PC-3 (cell line): ENCODE measurements at regions not wholly inside any gene's neighbourhood (a gene's known extent, or its start where the extent isn't known, plus 50 kb on each side); places are given as distances from the start of the nearest gene placed in this dataset.

Source experiments
- CTCF ChIP-seq: fragments of 300-600 bp; sonication (generic); conservative IDR thresholded peaks from 2 replicates; pipeline ENCODE4 v1.5.1; 2017; ENCODE audit warnings: antibody characterized with exemption, low read depth, mild to moderate bottlenecking, low read length
- EZH2 ChIP-seq: fragments of 300-600 bp; sonication (generic); IDR thresholded peaks from one replicate; pipeline ENCODE4 v1.6.1; 2017; ENCODE audit warnings: antibody characterized with exemption, mild to moderate bottlenecking, low read length; ENCODE audit not compliant: unreplicated experiment

- TF ChIP-seq CTCF (no peak), EZH2 (no peak)
These were observed 224.3 kb downstream of the NEDD1 start for GRCh38 chr12:97131220-97131981.
